ENCODE measurements at regions not wholly inside any gene's neighbourhood (a gene's known extent, or its start where the extent isn't known, plus 50 kb on each side); places are given as distances from the start of the nearest gene placed in this dataset.

GRCh38 chr4:83701041-83701440 lies 165.1 kb downstream of the GPAT3 start:
- DNase-seq (ENCODE audit: low read depth), result no peak
- TF ChIP-seq CTCF (conservative IDR thresholded peaks at IDR 0.05; ENCODE audit: low read length), result no peak
- H3K4me3 ChIP-seq (ENCODE audit: low read length), result no peak overlapping the region

GRCh38 chr4:83699358-83699757 lies 163.4 kb downstream of the GPAT3 start:
- no peak for DNase-seq (ENCODE audit: low read depth)
- TF ChIP-seq CTCF (conservative IDR thresholded peaks at IDR 0.05; ENCODE audit: low read length), result no peak
- no peak overlapping the region for H3K4me3 ChIP-seq (ENCODE audit: low read length)

- DNase-seq (ENCODE audit: low read depth), result no peak
Observed at GRCh38 chr4:83692028-83692427, 156.1 kb downstream of the GPAT3 start.

GRCh38 chr4:83686166-83686565 lies 150.3 kb downstream of the GPAT3 start:
- peak; percentile 44 for DNase-seq (ENCODE audit: low read depth)
- H3K4me3 ChIP-seq (ENCODE audit: low read length), result no peak overlapping the region
- no peak for TF ChIP-seq CTCF (conservative IDR thresholded peaks at IDR 0.05; ENCODE audit: low read length)

More at GRCh38 chr4:83692028-83692427, 156.1 kb downstream of the GPAT3 start:
- no peak overlapping the region for H3K4me3 ChIP-seq (ENCODE audit: low read length)
- no peak for TF ChIP-seq CTCF (conservative IDR thresholded peaks at IDR 0.05; ENCODE audit: low read length)

- TF ChIP-seq CTCF (conservative IDR thresholded peaks at IDR 0.05; ENCODE audit: low read length), result no peak
- no peak for DNase-seq (ENCODE audit: low read depth)
- H3K4me3 ChIP-seq (ENCODE audit: low read length), result no peak overlapping the region
Observed at GRCh38 chr4:83679692-83680091, 143.8 kb downstream of the GPAT3 start.

- H3K4me3 ChIP-seq (ENCODE audit: low read length), result no peak overlapping the region
- no peak for DNase-seq (ENCODE audit: low read depth)
- no peak for TF ChIP-seq CTCF (conservative IDR thresholded peaks at IDR 0.05; ENCODE audit: low read length)
Observed at GRCh38 chr4:83679254-83679653, 143.3 kb downstream of the GPAT3 start.

- peak; percentile 55 for DNase-seq (ENCODE audit: low read depth)
Observed at GRCh38 chr4:83677656-83678055, 141.7 kb downstream of the GPAT3 start.

More at GRCh38 chr4:83677656-83678055, 141.7 kb downstream of the GPAT3 start:
- no peak for TF ChIP-seq CTCF (conservative IDR thresholded peaks at IDR 0.05; ENCODE audit: low read length)
- no peak overlapping the region for H3K4me3 ChIP-seq (ENCODE audit: low read length)
